ENCODE measurements at regions not wholly inside any gene's neighbourhood (a gene's known extent, or its start where the extent isn't known, plus 50 kb on each side); places are given as distances from the start of the nearest gene placed in this dataset.
A peak's percentile ranks its signal among the peaks of the same experiment; 100 is the strongest.

DNA sequence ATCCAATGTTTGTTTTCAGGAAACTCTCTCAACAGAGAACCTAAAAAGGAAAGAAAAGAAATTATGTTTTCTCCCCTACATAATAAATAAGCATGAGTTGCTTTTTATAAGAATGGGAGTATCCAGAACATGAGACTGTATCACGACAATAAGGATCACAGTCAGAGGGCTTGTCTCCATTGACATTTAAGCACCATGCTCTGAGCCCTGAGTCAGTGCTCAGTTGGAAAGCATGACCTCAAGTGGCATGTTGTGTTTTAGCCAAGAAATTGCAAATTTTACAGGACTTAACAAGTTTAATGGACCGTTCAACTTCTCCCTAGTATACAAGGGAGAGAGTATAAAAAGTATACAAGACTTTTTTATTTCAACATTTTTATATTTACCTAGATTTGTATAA, 431.6 kb downstream of the GJA1 start:
- DNase-seq (ENCODE audit: low spot score), result no peak
- Histone ChIP-seq H3K9me3 (ENCODE audit: low read depth) (no peaks in the 10 kb centered on the region), H3F3A (ENCODE audit: low read depth) (no peaks in the 10 kb centered on the region), H3K9ac (no peak overlapping the region), H3K36me3 (no peaks in the 10 kb centered on the region), H3K27ac (no peak overlapping the region), H4K20me1 (ENCODE audit: low read depth) (no peaks in the 10 kb centered on the region), H2AFZ (replicated peaks) (peak overlapping the region; percentile 30), H3K79me2 (ENCODE audit: low read depth) (no peaks in the 10 kb centered on the region), H3K4me2 (no peak overlapping the region), H3K4me3 (no peak overlapping the region), H3K27me3 (no peaks in the 10 kb centered on the region), H3K4me1 (peaks cover 11% of the 10 kb centered on the region)
- Mint-ChIP-seq H3K4me3 (no peak overlapping the region), H3K27ac (no peak overlapping the region), H3K9me3 (peaks cover 24% of the 10 kb centered on the region), H3K27me3 (ENCODE audit: insufficient read depth, low read depth) (no peaks in the 10 kb centered on the region), H3K4me1 (peaks cover 10% of the 10 kb centered on the region), H3K36me3 (peaks cover 4% of the 10 kb centered on the region)
- no peak for TF ChIP-seq EZH2phosphoT487 (IDR thresholded peaks at IDR 0.05)

DNA sequence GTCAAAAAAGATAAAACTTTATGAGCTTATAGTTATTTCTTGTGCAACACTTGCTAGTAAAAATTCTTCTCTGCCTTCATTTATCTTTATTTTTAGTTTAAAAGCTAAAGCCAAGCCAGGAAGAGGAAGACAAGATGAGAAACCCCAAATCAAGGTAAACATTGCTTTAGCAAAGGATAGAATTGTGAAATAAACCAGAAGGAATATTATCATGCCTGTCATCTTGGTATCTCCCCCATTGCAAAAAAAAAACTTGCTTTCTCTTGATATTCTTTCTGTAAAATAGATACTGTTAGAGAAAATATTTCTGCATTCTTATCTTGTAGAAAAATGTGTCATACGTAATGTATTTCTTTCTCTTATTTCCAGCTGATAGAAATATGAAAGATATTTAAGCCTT, 432.8 kb downstream of the GJA1 start:
- H3K27ac Mint-ChIP-seq, result no peak overlapping the region
- no peaks in the 10 kb centered on the region for H3K27me3 ChIP-seq
- no peaks in the 10 kb centered on the region for H3K9me3 ChIP-seq (ENCODE audit: low read depth)
- H2AFZ ChIP-seq (replicated peaks), result no peak overlapping the region
- no peaks in the 10 kb centered on the region for H4K20me1 ChIP-seq (ENCODE audit: low read depth)
- H3K36me3 Mint-ChIP-seq, result peaks cover 4% of the 10 kb centered on the region
- peaks cover 22% of the 10 kb centered on the region for H3K9me3 Mint-ChIP-seq
- no peaks in the 10 kb centered on the region for H3F3A ChIP-seq (ENCODE audit: low read depth)
- no peak for DNase-seq (ENCODE audit: low spot score)
- no peak overlapping the region for H3K9ac ChIP-seq
- no peak overlapping the region for H3K4me3 Mint-ChIP-seq
- peaks cover 11% of the 10 kb centered on the region for H3K4me1 ChIP-seq
- H3K79me2 ChIP-seq (ENCODE audit: low read depth), result no peaks in the 10 kb centered on the region
- H3K27ac ChIP-seq, result no peak overlapping the region
- H3K36me3 ChIP-seq, result no peaks in the 10 kb centered on the region
- no peak overlapping the region for H3K4me2 ChIP-seq
- TF ChIP-seq, protein P1, sequence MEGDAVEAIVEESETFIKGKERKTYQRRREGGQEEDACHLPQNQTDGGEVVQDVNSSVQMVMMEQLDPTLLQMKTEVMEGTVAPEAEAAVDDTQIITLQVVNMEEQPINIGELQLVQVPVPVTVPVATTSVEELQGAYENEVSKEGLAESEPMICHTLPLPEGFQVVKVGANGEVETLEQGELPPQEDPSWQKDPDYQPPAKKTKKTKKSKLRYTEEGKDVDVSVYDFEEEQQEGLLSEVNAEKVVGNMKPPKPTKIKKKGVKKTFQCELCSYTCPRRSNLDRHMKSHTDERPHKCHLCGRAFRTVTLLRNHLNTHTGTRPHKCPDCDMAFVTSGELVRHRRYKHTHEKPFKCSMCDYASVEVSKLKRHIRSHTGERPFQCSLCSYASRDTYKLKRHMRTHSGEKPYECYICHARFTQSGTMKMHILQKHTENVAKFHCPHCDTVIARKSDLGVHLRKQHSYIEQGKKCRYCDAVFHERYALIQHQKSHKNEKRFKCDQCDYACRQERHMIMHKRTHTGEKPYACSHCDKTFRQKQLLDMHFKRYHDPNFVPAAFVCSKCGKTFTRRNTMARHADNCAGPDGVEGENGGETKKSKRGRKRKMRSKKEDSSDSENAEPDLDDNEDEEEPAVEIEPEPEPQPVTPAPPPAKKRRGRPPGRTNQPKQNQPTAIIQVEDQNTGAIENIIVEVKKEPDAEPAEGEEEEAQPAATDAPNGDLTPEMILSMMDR (IDR thresholded peaks at IDR 0.05), result no peak
- TF ChIP-seq EZH2phosphoT487 (IDR thresholded peaks at IDR 0.05), result no peak
- no peak for TF ChIP-seq EZH2 (IDR thresholded peaks at IDR 0.05)
- no peaks in the 10 kb centered on the region for H3K27me3 Mint-ChIP-seq (ENCODE audit: insufficient read depth, low read depth)
- H3K4me1 Mint-ChIP-seq, result peaks cover 10% of the 10 kb centered on the region
- no peak overlapping the region for H3K4me3 ChIP-seq

DNA sequence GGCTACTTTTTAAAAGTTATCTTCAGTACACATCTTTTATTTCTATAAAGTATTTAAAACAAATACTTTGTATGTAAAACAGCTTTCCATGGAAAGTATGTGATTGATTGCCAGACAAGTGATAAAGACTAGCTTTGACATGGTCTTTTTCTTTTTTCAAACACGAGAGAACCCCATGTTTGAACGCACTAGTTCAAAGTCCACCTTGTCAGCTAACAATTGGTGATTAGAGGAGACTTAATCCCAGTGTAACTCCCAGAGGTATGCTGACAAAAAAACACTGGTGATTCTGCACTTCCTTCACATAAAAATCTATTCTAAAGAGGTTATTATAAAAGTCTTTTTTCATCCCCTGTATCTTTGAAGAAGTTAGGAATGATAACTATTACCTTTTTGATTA, 438.1 kb downstream of the GJA1 start:
- H2AFZ ChIP-seq (replicated peaks), result no peak overlapping the region
- H3K9ac ChIP-seq, result no peak overlapping the region
- peaks cover 26% of the 10 kb centered on the region for H3K9me3 Mint-ChIP-seq

DNA sequence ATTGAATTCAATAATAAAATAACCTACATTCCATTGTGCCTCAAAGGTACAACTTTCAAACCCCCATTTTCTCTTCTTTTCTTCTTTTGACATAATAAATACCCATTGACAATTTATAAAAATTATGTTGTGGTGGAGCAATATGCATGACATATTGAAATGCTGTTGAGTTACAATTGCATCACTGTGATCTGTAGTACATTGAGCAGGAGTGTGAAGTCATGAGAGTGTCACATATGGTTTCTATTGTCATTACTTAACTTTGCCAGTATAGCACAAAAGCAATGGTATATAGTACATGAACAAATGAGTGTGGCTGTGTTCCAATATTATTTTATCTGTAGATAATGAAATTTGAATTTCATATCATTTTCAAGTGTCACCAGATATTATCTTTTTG, 441.3 kb downstream of the GJA1 start:
- H3K4me1 ChIP-seq, result no peaks in the 10 kb centered on the region
- no peak overlapping the region for H3K9ac ChIP-seq
- no peaks in the 10 kb centered on the region for H3F3A ChIP-seq (ENCODE audit: low read depth)
- no peak overlapping the region for H3K27ac Mint-ChIP-seq
- no peaks in the 10 kb centered on the region for H3K36me3 ChIP-seq
- no peak overlapping the region for H3K4me3 ChIP-seq
- no peaks in the 10 kb centered on the region for H3K27me3 Mint-ChIP-seq (ENCODE audit: insufficient read depth, low read depth)
- no peak overlapping the region for H3K4me3 Mint-ChIP-seq
- H3K9me3 Mint-ChIP-seq, result peaks cover 19% of the 10 kb centered on the region
- H3K4me2 ChIP-seq, result no peak overlapping the region
- H2AFZ ChIP-seq (replicated peaks), result no peak overlapping the region
- H3K9me3 ChIP-seq (ENCODE audit: low read depth), result peaks cover 9% of the 10 kb centered on the region
- no peak for DNase-seq (ENCODE audit: low spot score)
- TF ChIP-seq EZH2phosphoT487 (IDR thresholded peaks at IDR 0.05) (no peak), EZH2 (IDR thresholded peaks at IDR 0.05) (no peak)
- TF ChIP-seq, protein P1 (IDR thresholded peaks at IDR 0.05), result no peak
- H3K79me2 ChIP-seq (ENCODE audit: low read depth), result no peaks in the 10 kb centered on the region
- no peak overlapping the region for H3K27ac ChIP-seq
- H3K36me3 Mint-ChIP-seq, result peaks cover 2% of the 10 kb centered on the region
- H4K20me1 ChIP-seq (ENCODE audit: low read depth), result no peaks in the 10 kb centered on the region
- no peaks in the 10 kb centered on the region for H3K4me1 Mint-ChIP-seq
- no peaks in the 10 kb centered on the region for H3K27me3 ChIP-seq

More for the DNA sequence above, 438.1 kb downstream of the GJA1 start:
- DNase-seq (ENCODE audit: low spot score), result no peak
- H3K36me3 ChIP-seq, result no peaks in the 10 kb centered on the region
- no peak overlapping the region for H3K27ac Mint-ChIP-seq
- H3K27me3 Mint-ChIP-seq (ENCODE audit: insufficient read depth, low read depth), result no peaks in the 10 kb centered on the region
- H3K9me3 ChIP-seq (ENCODE audit: low read depth), result peaks cover 9% of the 10 kb centered on the region
- H3K4me1 Mint-ChIP-seq, result no peaks in the 10 kb centered on the region
- TF ChIP-seq EZH2 (IDR thresholded peaks at IDR 0.05) (no peak), EZH2phosphoT487 (IDR thresholded peaks at IDR 0.05) (no peak)
- TF ChIP-seq, protein P1 (IDR thresholded peaks at IDR 0.05), result no peak
- no peaks in the 10 kb centered on the region for H3K4me1 ChIP-seq
- no peaks in the 10 kb centered on the region for H4K20me1 ChIP-seq (ENCODE audit: low read depth)
- peaks cover 4% of the 10 kb centered on the region for H3K36me3 Mint-ChIP-seq
- H3F3A ChIP-seq (ENCODE audit: low read depth), result no peaks in the 10 kb centered on the region
- no peak overlapping the region for H3K4me2 ChIP-seq
- no peak overlapping the region for H3K4me3 ChIP-seq
- H3K79me2 ChIP-seq (ENCODE audit: low read depth), result no peaks in the 10 kb centered on the region
- no peak overlapping the region for H3K4me3 Mint-ChIP-seq
- no peak overlapping the region for H3K27ac ChIP-seq
- H3K27me3 ChIP-seq, result no peaks in the 10 kb centered on the region

Data from neural progenitor cell (in vitro differentiated cells).